H1 (cell line): ENCODE measurements at regions not wholly inside any gene's neighbourhood (a gene's known extent, or its start where the extent isn't known, plus 50 kb on each side); places are given as distances from the start of the nearest gene placed in this dataset.

Experiments
- CHD1 ChIP-seq: IDR thresholded peaks from 2 replicates; pipeline ENCODE4 v1.6.1; 2012; ENCODE audit warnings: low read depth, low read length, improper control_type of control experiment
- FOSL1 ChIP-seq: IDR thresholded peaks from 2 replicates; pipeline ENCODE4 v1.6.1; 2011; ENCODE audit warnings: mild to moderate bottlenecking, low read depth, low read length, moderate library complexity; ENCODE audit not compliant: insufficient read depth
- HDAC6 ChIP-seq: IDR thresholded peaks from one replicate; pipeline ENCODE4 v1.7.1; 2012; ENCODE audit warnings: low read depth, mild to moderate bottlenecking, inconsistent platforms, low read length, moderate library complexity

- no peak for TF ChIP-seq CHD1
- no peak for TF ChIP-seq FOSL1
- no peak for TF ChIP-seq HDAC6
- TF ChIP-seq, all 59 proteins: peak for 0
Observed at GRCh38 chr1:148294116-148294807, 142.2 kb upstream of the NBPF11 start (continued).
